Psoas muscle (tissue), 7 donors: ENCODE measurements at regions not wholly inside any gene's neighbourhood (a gene's known extent, or its start where the extent isn't known, plus 50 kb on each side); places are given as distances from the start of the nearest gene placed in this dataset.

ENCODE experiments used
- ATAC-seq, 4 donors: fragments of 200-7000 bp; cut with Tn5 transposase; one replicate each; pipeline ENCODE4 v1.9.1; 2020; ENCODE audit warnings: moderate library complexity in 3 of 4, mild to moderate bottlenecking in 2 of 4
- DNase-seq, 2 donors: peaks; one replicate each; pipeline ENCODE4 v3.0.0-alpha.2; 2020
- H3K27ac ChIP-seq: fragments of 200-600 bp; one replicate; pipeline ENCODE4 v1.8.0; 2022
- H3K27me3 ChIP-seq, 3 donors: fragments of 200-600 bp in 1 of 3; one replicate each; pipeline versions ENCODE4 v1.6.1 to v1.8.0; 2013 to 2022; ENCODE audit warnings: low read length in 2 of 3, mild to moderate bottlenecking in 2 of 3, moderate library complexity in 1 of 3; ENCODE audit not compliant: insufficient read depth in 3 of 3
- H3K36me3 ChIP-seq, 2 donors: fragments of 200-600 bp in 1 of 2; one replicate each; pipeline versions ENCODE4 v1.6.1 to v1.8.0; 2013 to 2022; ENCODE audit warnings: low read depth in 1 of 2, mild to moderate bottlenecking in 1 of 2, moderate library complexity in 1 of 2; ENCODE audit not compliant: insufficient read depth in 1 of 2
- H3K4me1 ChIP-seq: fragments of 200-600 bp; one replicate; pipeline ENCODE4 v1.8.0; 2022
- H3K4me3 ChIP-seq: fragments of 200-600 bp; one replicate; pipeline ENCODE4 v1.8.0; 2022; ENCODE audit warnings: mild to moderate bottlenecking
- H3K9me3 ChIP-seq: fragments of 200-600 bp; one replicate; pipeline ENCODE4 v1.8.0; 2022
- WGBS, 3 donors: extraction: QIAGEN DNeasy Blood & Tissue Kit; methylation state at CpG; one replicate each; pipeline versions ENCODE4 v1.1.6 to v1.1.7; 2013; 5-methylcytosine and 5-hydroxymethylcytosine counted together
- intact Hi-C, 2 donors: fragments of 100-400 bp; cut with DNase I; formaldehyde crosslinking; loops; one replicate each; pipeline versions ENCODE4 v1.11.0 to v1.14.2; 2022
- TF ChIP-seq, protein P1 (sequence below): fragments of 200-600 bp; IDR thresholded peaks from one replicate; pipeline ENCODE4 v1.8.0; 2022; ENCODE audit warnings: antibody characterized with exemption
- donor health status: healthy with polysubstance abuse.
- donor health status: DM: no; HTN: no; CAD: no; lungs with moderate emphysema.
- donor health status: Bipolar disorder and iron deficiency.
- donor health status: healthy.
- donor health status: DM: yes; HTN: yes; CAD: no.
- donor health status: DM: no; HTN: no; CAD: no.
- donor health status: DM: yes; HTN: yes; CAD: no.

DNA sequence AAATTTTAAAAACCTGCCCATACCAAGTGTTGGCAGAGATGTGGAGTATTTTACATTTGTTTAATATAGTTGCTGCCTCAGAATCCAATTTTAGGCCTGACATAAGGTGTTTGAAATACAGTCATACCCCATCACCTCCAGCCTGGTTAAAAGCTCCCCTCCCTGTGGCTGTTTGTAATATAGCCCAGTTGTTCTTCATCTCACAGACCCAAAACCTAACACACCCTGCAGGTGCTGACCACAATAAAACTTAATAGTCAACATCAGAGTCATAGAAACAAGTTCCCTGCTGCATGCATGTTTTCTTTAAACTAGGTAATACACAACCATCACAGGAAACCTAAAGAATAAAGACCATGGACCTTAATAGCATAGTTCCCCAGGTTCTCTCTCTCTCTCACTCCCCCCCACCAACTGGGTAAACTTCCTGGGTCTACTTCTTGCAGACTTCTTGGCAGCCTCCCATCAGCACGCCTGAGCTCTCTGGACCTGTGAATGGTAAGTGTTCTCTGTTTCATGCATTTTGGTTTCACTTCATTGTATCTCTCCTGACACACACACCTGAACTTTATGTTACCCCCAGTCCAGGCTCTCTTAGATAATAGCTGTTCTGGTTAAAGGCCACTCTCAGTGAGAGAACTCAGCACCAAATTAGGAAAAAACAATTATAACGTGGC, 1369.9 kb downstream of the EFNB2 start:
- no peak for ATAC-seq
- Histone ChIP-seq H3K4me3 (no peak overlapping the region), H3K36me3 (no peaks in the 10 kb centered on the region), H3K4me1 (no peaks in the 10 kb centered on the region), H3K27ac (no peak overlapping the region), H3K9me3 (peaks cover 4% of the 10 kb centered on the region), H3K27me3 (no peaks in the 10 kb centered on the region)
- intact Hi-C loops: no loop called here
- TF ChIP-seq, protein P1, sequence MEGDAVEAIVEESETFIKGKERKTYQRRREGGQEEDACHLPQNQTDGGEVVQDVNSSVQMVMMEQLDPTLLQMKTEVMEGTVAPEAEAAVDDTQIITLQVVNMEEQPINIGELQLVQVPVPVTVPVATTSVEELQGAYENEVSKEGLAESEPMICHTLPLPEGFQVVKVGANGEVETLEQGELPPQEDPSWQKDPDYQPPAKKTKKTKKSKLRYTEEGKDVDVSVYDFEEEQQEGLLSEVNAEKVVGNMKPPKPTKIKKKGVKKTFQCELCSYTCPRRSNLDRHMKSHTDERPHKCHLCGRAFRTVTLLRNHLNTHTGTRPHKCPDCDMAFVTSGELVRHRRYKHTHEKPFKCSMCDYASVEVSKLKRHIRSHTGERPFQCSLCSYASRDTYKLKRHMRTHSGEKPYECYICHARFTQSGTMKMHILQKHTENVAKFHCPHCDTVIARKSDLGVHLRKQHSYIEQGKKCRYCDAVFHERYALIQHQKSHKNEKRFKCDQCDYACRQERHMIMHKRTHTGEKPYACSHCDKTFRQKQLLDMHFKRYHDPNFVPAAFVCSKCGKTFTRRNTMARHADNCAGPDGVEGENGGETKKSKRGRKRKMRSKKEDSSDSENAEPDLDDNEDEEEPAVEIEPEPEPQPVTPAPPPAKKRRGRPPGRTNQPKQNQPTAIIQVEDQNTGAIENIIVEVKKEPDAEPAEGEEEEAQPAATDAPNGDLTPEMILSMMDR: no peak
- no peak for DNase-seq
- WGBS, 3 donors: 66 to 74% (median 69%) methylated on average over 2 of the region's 2 CpGs

DNA sequence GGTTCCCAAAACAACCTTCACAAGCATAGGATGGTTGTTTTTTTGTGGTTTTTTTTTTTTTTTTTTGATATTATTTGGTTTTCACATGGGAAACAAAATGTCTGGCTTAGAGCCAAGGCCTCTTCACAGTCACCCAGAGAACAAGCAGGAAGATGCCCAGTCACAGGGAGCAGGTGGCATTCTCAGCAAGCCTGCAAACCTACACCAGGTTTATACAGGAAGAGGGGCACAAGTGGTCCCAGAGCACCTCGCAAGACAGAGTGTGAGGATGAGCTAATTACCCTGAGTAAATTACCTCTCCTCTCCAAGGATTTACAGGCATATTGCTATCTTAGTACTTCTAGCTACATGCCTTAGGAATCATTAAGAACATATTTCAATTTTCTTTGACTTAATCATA, 1375.6 kb downstream of the EFNB2 start:
- no peak overlapping the region for H3K4me3 ChIP-seq
- ATAC-seq: no peak
- no peaks in the 10 kb centered on the region for H3K27me3 ChIP-seq
- 66 to 78% (median 67%) methylated on average over 1 of the region's 1 CpG for WGBS, 3 donors
- no peaks in the 10 kb centered on the region for H3K9me3 ChIP-seq
- no peak overlapping the region for H3K27ac ChIP-seq
- no peak for DNase-seq
- no peaks in the 10 kb centered on the region for H3K36me3 ChIP-seq
- no peaks in the 10 kb centered on the region for H3K4me1 ChIP-seq
- TF ChIP-seq, protein P1: no peak
- intact Hi-C loops: no loop called here

DNA sequence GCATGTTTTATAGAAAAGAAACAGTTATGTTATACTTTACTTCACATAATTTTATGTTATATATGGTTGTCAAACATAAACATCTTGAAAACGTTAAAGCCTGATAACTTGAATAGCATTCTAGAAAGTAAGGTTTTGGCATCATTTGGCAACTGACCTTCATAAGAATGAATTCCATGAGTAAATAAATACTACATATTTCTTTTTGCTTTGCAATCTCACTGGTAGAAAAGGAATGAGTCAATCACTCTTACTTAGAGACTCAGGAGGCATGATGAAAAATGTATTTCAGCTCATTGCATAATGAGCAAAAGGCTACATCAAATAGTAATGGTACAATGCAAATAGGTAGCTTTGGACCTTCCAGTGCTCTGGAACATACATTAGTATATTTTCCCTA, 1381.9 kb downstream of the EFNB2 start:
- Histone ChIP-seq H3K4me3 (no peak overlapping the region), H3K4me1 (no peaks in the 10 kb centered on the region), H3K27me3 (no peaks in the 10 kb centered on the region), H3K36me3 (no peaks in the 10 kb centered on the region), H3K9me3 (no peaks in the 10 kb centered on the region), H3K27ac (no peak overlapping the region)
- no peak for DNase-seq
- no peak for ATAC-seq
- TF ChIP-seq, protein P1: no peak
- intact Hi-C loops: no loop called here
- WGBS, 3 donors: 65 to 74% (median 69%) methylated on average over 1 of the region's 1 CpG

DNA sequence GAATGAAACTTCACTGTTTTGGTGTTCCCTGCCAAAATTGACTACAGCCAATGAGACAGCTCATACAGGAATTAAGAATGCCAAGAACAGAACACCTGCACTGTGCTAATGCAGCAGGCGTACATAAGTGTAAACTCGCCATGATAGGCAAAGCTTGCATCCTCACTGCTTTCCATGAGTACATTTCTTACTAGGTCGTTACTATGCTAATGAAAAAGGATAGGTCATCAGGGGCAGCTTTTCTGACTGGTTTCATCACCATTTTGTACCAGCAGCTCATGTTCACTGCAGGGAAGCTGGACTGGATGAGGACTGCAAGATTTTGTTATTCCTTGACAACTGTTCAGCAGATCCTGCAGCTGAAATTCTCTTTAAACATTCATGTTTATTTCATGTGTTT, 1383.8 kb downstream of the EFNB2 start:
- intact Hi-C loops: no loop called here
- Histone ChIP-seq H3K36me3 (no peaks in the 10 kb centered on the region), H3K27ac (no peak overlapping the region), H3K27me3 (no peaks in the 10 kb centered on the region), H3K4me1 (no peaks in the 10 kb centered on the region), H3K4me3 (no peak overlapping the region), H3K9me3 (no peaks in the 10 kb centered on the region)
- ATAC-seq: no peak
- no peak for DNase-seq
- TF ChIP-seq, protein P1: no peak
- WGBS, 3 donors: 81 to 86% (median 82%) methylated on average over 3 of the region's 3 CpGs

DNA sequence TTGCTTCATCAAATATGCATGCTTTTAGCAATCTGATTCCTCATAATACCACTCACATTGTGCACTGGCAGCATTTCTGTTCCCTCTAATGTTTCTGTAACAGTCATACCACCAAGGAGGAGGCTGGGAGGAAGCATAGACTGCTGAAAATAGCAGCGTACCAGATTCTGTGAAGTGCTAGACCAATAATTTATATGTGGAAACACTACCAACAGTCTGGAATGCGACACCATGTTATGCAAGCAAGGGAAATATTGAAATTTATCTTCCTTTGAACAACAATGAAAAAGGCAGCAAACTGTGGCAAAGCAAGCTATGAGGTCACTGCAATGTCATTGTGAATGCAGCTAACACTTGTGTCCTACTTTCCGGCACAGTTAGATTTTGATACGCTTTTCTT, 1388.0 kb downstream of the EFNB2 start:
- DNase-seq: no peak
- WGBS, 3 donors: 63 to 69% (median 68%) methylated on average over 4 of the region's 4 CpGs

More for the DNA sequence above, 1388.0 kb downstream of the EFNB2 start:
- no peak for ATAC-seq
- H3K9me3 ChIP-seq: no peaks in the 10 kb centered on the region
- H3K4me3 ChIP-seq: no peak overlapping the region
- TF ChIP-seq, protein P1: no peak
- intact Hi-C loops: no loop called here
- H3K27ac ChIP-seq: no peak overlapping the region
- H3K27me3 ChIP-seq: no peaks in the 10 kb centered on the region
- H3K36me3 ChIP-seq: no peaks in the 10 kb centered on the region
- no peaks in the 10 kb centered on the region for H3K4me1 ChIP-seq
